ENCODE measurements at regions not wholly inside any gene's neighbourhood (a gene's known extent, or its start where the extent isn't known, plus 50 kb on each side); places are given as distances from the start of the nearest gene placed in this dataset.

DNA sequence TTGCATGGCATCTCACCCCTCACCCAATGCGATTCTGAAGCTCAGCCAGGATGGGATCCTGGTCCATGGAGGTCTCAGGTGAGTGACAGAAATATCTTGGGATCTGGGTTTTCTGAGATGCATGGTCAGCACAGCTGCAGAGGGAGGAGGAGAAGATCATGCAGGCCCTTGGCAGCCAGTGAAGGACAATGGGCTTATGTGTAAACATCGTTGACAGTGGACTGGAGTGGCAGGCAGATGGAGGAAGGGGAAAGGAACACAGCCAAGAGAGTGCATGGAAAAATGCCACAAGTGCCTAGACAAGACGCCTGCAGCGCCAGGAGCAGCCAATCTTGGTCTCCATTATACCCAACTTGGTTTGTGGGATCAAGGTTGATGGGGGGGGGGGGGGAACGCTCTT is 347.9 kb downstream of the MCTP2 start:
- Histone ChIP-seq H3K4me3 (ENCODE audit: low read length in 2 of 2) (no peak overlapping the region), H3K9ac (ENCODE audit: low read length in 2 of 2) (no peak overlapping the region)

DNA sequence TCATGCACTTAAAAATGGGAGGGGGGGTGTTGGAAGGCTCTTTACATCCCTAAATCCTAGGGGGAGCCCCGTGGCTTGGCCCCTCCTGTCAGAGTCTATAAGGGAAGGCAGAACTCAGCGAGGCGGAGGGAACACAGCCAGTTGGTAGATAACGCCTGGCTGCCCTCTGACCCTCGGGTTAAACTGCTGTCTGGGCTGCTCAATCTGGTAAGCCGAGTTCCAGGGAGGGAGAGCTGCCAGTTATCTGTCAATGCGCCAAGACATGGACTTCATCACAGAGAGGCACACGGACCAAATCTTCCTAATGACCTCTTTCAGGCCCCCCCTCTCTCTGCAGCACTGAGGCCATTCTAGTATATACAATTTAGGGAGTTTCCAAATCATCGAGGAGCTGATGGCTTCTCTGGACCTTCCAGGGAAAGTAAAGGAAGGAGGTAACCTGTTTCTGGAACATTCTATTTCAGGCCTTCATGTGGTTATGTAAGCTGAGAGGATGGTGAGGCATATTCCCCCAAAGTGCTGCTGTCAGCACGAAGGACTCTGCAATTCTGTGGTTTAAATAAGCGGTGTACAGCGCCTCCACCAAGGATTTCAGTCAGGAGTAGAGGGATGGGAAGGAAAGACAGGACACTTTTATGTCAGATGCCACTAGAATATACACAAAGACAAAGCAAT is 349.0 kb downstream of the MCTP2 start:
- H3K9ac ChIP-seq (ENCODE audit: low read length in 2 of 2), result no peak overlapping the region
- H3K4me3 ChIP-seq (ENCODE audit: low read length in 2 of 2), result no peak overlapping the region
- no peak overlapping the region for H3K27ac ChIP-seq (ENCODE audit: low read length)
- H3K36me3 ChIP-seq (ENCODE audit: control insufficient read depth in 2 of 2, insufficient read depth in 2 of 2, low read length in 2 of 2), result no peaks in the 10 kb centered on the region
- no peaks in the 10 kb centered on the region for H3K9me3 ChIP-seq (ENCODE audit: control insufficient read depth in 2 of 2, low read length in 2 of 2)
- H3K27me3 ChIP-seq (ENCODE audit: control insufficient read depth in 1 of 2, insufficient read depth in 2 of 2, low read length in 2 of 2), result no peaks in the 10 kb centered on the region
- H3K4me1 ChIP-seq (ENCODE audit: control insufficient read depth, insufficient read depth, low read length), result peaks cover 4% of the 10 kb centered on the region

More for the DNA sequence above, 347.9 kb downstream of the MCTP2 start:
- Histone ChIP-seq H3K27ac (ENCODE audit: low read length) (no peak overlapping the region), H3K9me3 (ENCODE audit: control insufficient read depth in 2 of 2, low read length in 2 of 2) (no peaks in the 10 kb centered on the region), H3K4me1 (ENCODE audit: control insufficient read depth, insufficient read depth, low read length) (peaks cover 3% of the 10 kb centered on the region), H3K36me3 (ENCODE audit: control insufficient read depth in 2 of 2, insufficient read depth in 2 of 2, low read length in 2 of 2) (no peaks in the 10 kb centered on the region), H3K27me3 (ENCODE audit: control insufficient read depth in 1 of 2, insufficient read depth in 2 of 2, low read length in 2 of 2) (no peaks in the 10 kb centered on the region)

DNA sequence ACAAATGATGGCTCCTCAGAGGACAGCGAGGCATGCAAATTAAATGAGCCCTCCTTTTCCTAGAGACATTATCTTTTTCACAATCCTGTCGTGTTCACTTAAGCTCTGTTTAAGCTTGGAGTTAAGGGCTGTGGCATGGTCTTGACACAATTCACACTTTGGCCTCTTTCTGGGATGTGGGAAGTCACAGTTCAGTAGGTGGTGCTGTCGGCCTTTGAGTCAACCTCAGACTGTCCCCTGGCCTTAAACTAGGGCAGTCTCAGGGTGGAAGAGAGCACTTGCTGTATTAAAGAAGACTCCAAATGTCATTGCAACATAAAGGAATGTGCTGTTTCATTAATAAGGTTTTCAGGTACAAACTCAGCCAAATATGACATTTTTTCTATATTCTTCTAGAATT is 351.0 kb downstream of the MCTP2 start:
- Histone ChIP-seq H3K27ac (ENCODE audit: low read length) (no peak overlapping the region), H3K9ac (ENCODE audit: low read length in 2 of 2) (no peak overlapping the region), H3K36me3 (ENCODE audit: control insufficient read depth in 2 of 2, insufficient read depth in 2 of 2, low read length in 2 of 2) (no peaks in the 10 kb centered on the region), H3K9me3 (ENCODE audit: control insufficient read depth in 2 of 2, low read length in 2 of 2) (no peaks in the 10 kb centered on the region), H3K4me3 (ENCODE audit: low read length in 2 of 2) (no peak overlapping the region), H3K27me3 (ENCODE audit: control insufficient read depth in 1 of 2, insufficient read depth in 2 of 2, low read length in 2 of 2) (no peaks in the 10 kb centered on the region), H3K4me1 (ENCODE audit: control insufficient read depth, insufficient read depth, low read length) (peaks cover 5% of the 10 kb centered on the region)

DNA sequence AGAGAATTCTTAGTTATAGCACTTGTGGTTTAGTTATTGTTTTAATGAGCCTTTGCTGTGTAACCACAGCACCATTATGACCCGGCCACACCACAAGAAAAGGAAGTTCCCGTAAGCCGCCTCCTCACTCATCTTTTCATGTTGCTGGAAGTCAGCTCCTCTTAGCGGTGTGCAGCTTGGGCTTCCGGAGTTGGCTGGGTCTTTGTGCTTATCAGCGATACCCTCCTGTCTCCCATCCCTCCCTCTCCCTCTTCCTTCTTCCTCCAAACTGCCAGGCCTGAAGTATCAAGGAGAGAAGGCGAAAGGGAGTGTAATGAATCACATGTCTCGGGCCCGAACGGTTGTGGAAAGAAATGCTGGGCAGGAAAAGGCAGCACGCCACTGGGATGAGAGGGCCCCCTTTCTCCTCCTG is 353.5 kb downstream of the MCTP2 start:
- Histone ChIP-seq H3K4me3 (ENCODE audit: low read length in 2 of 2) (no peak overlapping the region), H3K4me1 (ENCODE audit: control insufficient read depth, insufficient read depth, low read length) (peaks cover 5% of the 10 kb centered on the region), H3K27me3 (ENCODE audit: control insufficient read depth in 1 of 2, insufficient read depth in 2 of 2, low read length in 2 of 2) (no peaks in the 10 kb centered on the region), H3K9ac (ENCODE audit: low read length in 2 of 2) (no peak overlapping the region), H3K27ac (ENCODE audit: low read length) (no peak overlapping the region), H3K36me3 (ENCODE audit: control insufficient read depth in 2 of 2, insufficient read depth in 2 of 2, low read length in 2 of 2) (no peaks in the 10 kb centered on the region), H3K9me3 (ENCODE audit: control insufficient read depth in 2 of 2, low read length in 2 of 2) (no peaks in the 10 kb centered on the region)

DNA sequence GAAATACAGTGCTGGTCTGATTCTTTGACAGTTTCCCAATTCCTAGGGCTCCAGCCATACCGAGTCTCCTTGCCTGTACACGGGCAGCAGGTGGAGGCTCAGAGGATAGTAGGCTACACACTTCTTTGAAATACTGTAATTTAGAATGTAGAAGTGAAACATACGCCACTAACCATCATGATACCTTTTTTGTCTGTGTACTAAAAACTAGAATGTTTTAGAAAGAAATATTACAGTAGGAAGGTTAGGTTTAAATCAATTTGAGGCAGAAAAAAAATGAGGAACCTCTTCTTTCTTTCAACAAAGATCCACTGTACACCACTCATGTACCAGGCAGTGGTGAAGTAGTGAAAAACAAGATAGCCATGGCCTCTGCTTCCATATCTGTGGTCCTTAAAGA is 354.7 kb downstream of the MCTP2 start:
- Histone ChIP-seq H3K27me3 (ENCODE audit: control insufficient read depth in 1 of 2, insufficient read depth in 2 of 2, low read length in 2 of 2) (no peaks in the 10 kb centered on the region), H3K9me3 (ENCODE audit: control insufficient read depth in 2 of 2, low read length in 2 of 2) (no peaks in the 10 kb centered on the region), H3K4me1 (ENCODE audit: control insufficient read depth, insufficient read depth, low read length) (peaks cover 2% of the 10 kb centered on the region), H3K27ac (ENCODE audit: low read length) (no peak overlapping the region), H3K4me3 (ENCODE audit: low read length in 2 of 2) (no peak overlapping the region), H3K9ac (ENCODE audit: low read length in 2 of 2) (no peak overlapping the region), H3K36me3 (ENCODE audit: control insufficient read depth in 2 of 2, insufficient read depth in 2 of 2, low read length in 2 of 2) (no peaks in the 10 kb centered on the region)

DNA sequence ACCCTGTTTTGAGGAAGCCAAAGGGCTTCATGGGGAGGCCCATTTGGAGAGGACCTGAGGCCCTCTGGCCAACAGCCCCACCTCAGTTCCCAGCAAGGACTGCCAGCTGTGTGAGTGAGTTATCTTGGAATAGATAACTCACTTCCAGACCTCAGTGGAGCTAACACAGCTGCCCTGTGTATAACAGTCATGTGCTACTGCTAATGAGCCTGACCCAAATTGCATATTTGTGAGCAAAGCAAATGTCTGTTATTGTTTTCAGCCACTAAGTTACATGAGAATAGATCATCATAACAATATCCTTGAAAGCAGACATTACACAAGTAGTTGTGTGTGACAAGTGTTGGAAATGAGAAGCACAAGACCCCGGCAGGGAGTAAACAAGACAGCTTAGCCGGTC is 355.8 kb downstream of the MCTP2 start:
- Histone ChIP-seq H3K9me3 (ENCODE audit: control insufficient read depth in 2 of 2, low read length in 2 of 2) (no peaks in the 10 kb centered on the region), H3K36me3 (ENCODE audit: control insufficient read depth in 2 of 2, insufficient read depth in 2 of 2, low read length in 2 of 2) (no peaks in the 10 kb centered on the region), H3K4me3 (ENCODE audit: low read length in 2 of 2) (no peak overlapping the region), H3K4me1 (ENCODE audit: control insufficient read depth, insufficient read depth, low read length) (peaks cover 2% of the 10 kb centered on the region), H3K9ac (ENCODE audit: low read length in 2 of 2) (no peak overlapping the region), H3K27ac (ENCODE audit: low read length) (no peak overlapping the region), H3K27me3 (ENCODE audit: control insufficient read depth in 1 of 2, insufficient read depth in 2 of 2, low read length in 2 of 2) (no peaks in the 10 kb centered on the region)

DNA sequence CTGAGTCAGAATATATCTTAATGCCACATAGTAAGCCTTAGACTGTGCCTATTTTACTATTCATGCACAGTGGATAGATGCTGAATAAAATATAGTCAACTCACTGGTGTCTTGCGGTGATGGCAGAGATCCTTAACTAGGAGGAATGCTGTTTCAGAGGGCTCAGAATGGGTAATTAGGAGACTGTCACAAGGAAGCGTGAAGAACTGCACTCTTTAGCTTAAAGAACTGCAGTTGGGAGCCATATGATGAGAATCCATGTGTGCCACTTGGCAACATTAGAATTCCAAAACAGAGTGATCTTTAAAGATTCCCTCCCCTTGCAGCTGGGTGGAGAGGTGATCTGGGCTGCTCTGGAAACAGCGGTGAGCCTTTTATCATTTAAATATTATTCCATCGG is 357.6 kb downstream of the MCTP2 start:
- Histone ChIP-seq H3K9me3 (ENCODE audit: control insufficient read depth in 2 of 2, low read length in 2 of 2) (no peaks in the 10 kb centered on the region), H3K4me1 (ENCODE audit: control insufficient read depth, insufficient read depth, low read length) (peaks cover 2% of the 10 kb centered on the region), H3K36me3 (ENCODE audit: control insufficient read depth in 2 of 2, insufficient read depth in 2 of 2, low read length in 2 of 2) (no peaks in the 10 kb centered on the region), H3K27ac (ENCODE audit: low read length) (no peak overlapping the region), H3K4me3 (ENCODE audit: low read length in 2 of 2) (no peak overlapping the region), H3K27me3 (ENCODE audit: control insufficient read depth in 1 of 2, insufficient read depth in 2 of 2, low read length in 2 of 2) (no peaks in the 10 kb centered on the region), H3K9ac (ENCODE audit: low read length in 2 of 2) (no peak overlapping the region)

DNA sequence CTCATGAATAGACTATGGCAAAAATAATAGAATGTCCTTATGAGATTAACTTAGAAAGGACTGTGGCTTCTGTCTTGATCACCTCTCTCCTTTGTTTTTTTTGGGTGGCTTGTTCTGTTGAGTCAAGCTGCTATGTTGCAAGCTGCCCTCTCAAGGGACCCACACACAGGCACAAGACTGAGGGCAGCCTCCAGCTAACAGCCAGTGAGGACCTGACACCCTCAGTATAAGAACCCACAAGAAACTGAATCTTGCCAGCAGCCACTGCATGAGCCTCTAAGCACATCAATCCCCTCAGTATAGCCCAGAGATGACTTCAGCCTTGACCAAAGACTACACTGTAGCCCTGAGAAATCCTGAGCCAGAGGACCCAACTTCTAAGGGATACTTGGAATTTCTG is 361.1 kb downstream of the MCTP2 start:
- Histone ChIP-seq H3K27ac (ENCODE audit: low read length) (no peak overlapping the region), H3K4me1 (ENCODE audit: control insufficient read depth, insufficient read depth, low read length) (no peaks in the 10 kb centered on the region), H3K4me3 (ENCODE audit: low read length in 2 of 2) (no peak overlapping the region), H3K9ac (ENCODE audit: low read length in 2 of 2) (no peak overlapping the region), H3K27me3 (ENCODE audit: control insufficient read depth in 1 of 2, insufficient read depth in 2 of 2, low read length in 2 of 2) (no peaks in the 10 kb centered on the region), H3K36me3 (ENCODE audit: control insufficient read depth in 2 of 2, insufficient read depth in 2 of 2, low read length in 2 of 2) (no peaks in the 10 kb centered on the region), H3K9me3 (ENCODE audit: control insufficient read depth in 2 of 2, low read length in 2 of 2) (no peaks in the 10 kb centered on the region)

DNA sequence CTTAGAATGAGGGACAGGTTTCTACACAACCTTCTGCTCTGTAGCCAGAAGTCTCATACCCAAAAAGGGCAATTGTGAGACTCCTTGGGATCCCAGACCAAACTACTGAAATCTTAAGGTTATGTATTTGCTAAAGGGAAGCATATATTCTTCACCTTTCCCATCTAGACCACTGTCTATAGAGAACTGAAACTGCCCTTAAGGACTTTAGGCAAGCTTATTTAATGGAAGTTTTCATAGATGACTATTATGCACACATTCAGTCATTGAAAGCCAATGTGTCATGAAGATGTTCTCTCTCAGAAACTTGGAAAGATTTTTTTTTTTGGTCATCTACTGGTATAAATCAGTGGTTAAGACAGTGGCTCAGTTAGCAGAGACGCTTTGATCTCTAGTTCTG is 365.3 kb downstream of the MCTP2 start:
- no peaks in the 10 kb centered on the region for H3K9me3 ChIP-seq (ENCODE audit: control insufficient read depth in 2 of 2, low read length in 2 of 2)
- H3K36me3 ChIP-seq (ENCODE audit: control insufficient read depth in 2 of 2, insufficient read depth in 2 of 2, low read length in 2 of 2), result no peaks in the 10 kb centered on the region
- H3K4me3 ChIP-seq (ENCODE audit: low read length in 2 of 2), result no peak overlapping the region
- no peak overlapping the region for H3K27ac ChIP-seq (ENCODE audit: low read length)
- H3K27me3 ChIP-seq (ENCODE audit: control insufficient read depth in 1 of 2, insufficient read depth in 2 of 2, low read length in 2 of 2), result no peaks in the 10 kb centered on the region
- no peaks in the 10 kb centered on the region for H3K4me1 ChIP-seq (ENCODE audit: control insufficient read depth, insufficient read depth, low read length)
- no peak overlapping the region for H3K9ac ChIP-seq (ENCODE audit: low read length in 2 of 2)

DNA sequence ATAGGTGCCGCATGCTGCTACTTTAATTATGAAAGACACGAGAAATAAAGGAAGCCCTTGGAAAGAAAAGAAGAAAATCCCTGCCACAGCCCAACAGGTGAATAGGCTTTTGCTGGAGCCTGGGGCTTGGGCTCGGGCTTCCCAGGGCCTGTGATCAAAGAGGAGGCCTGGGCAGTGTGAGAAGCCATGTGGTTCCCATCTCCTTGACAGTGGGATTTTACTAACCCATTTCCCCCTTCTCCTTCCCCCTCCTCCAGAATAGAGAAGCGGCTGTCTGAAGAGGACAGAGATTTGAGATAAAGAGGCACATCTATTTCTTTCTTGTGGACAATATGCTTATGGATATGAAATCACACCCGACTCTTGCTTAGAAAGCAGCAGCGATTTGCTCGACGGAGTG is 369.1 kb downstream of the MCTP2 start:
- Histone ChIP-seq H3K9ac (ENCODE audit: low read length in 2 of 2) (no peak overlapping the region), H3K9me3 (ENCODE audit: control insufficient read depth in 2 of 2, low read length in 2 of 2) (no peaks in the 10 kb centered on the region), H3K36me3 (ENCODE audit: control insufficient read depth in 2 of 2, insufficient read depth in 2 of 2, low read length in 2 of 2) (no peaks in the 10 kb centered on the region), H3K27ac (ENCODE audit: low read length) (no peak overlapping the region), H3K27me3 (ENCODE audit: control insufficient read depth in 1 of 2, insufficient read depth in 2 of 2, low read length in 2 of 2) (no peaks in the 10 kb centered on the region), H3K4me1 (ENCODE audit: control insufficient read depth, insufficient read depth, low read length) (no peaks in the 10 kb centered on the region), H3K4me3 (ENCODE audit: low read length in 2 of 2) (no peak overlapping the region)

DNA sequence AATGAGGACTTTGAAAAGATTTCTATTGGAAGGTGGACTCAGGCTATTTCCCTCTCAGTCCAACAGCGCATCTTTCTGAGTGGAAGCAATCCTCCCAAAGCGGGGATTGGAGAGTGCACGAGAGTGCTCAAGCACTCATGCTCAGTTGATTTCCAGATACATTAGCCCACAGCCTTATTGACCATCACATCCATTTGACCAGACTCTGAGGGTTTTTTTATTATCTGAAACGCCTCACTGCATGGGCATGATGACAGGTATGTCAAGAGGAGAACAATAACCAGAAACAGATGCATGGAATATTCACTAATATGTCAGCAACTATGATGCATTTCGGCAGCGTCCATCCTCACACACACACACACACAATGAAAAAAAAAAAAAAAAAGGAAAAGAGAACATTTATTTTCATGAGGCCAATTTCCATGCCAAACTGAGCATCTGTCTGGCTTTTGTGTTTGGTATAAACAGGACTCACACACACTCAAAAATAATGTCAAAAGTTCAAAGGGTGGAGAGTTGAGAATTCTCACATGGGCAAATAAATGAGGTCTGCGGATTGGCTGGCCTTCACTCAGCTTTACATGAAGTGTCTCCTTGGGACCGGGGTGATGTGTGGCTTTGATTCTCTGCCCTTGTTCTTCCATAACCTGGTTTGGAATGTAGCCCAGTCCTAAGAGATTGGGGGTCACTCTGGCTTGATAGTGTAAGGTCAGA is 371.6 kb downstream of the MCTP2 start:
- H3K4me1 ChIP-seq (ENCODE audit: control insufficient read depth, insufficient read depth, low read length), result no peaks in the 10 kb centered on the region

More for the DNA sequence above, 371.6 kb downstream of the MCTP2 start:
- H3K36me3 ChIP-seq (ENCODE audit: control insufficient read depth in 2 of 2, insufficient read depth in 2 of 2, low read length in 2 of 2), result no peaks in the 10 kb centered on the region
- H3K4me3 ChIP-seq (ENCODE audit: low read length in 2 of 2), result no peak overlapping the region
- no peaks in the 10 kb centered on the region for H3K27me3 ChIP-seq (ENCODE audit: control insufficient read depth in 1 of 2, insufficient read depth in 2 of 2, low read length in 2 of 2)
- no peaks in the 10 kb centered on the region for H3K9me3 ChIP-seq (ENCODE audit: control insufficient read depth in 2 of 2, low read length in 2 of 2)
- H3K27ac ChIP-seq (ENCODE audit: low read length), result no peak overlapping the region
- no peak overlapping the region for H3K9ac ChIP-seq (ENCODE audit: low read length in 2 of 2)
